T-helper 2 cell (primary cell): ENCODE measurements at regions not wholly inside any gene's neighbourhood (a gene's known extent, or its start where the extent isn't known, plus 50 kb on each side); places are given as distances from the start of the nearest gene placed in this dataset.

Source experiments
- DNase-seq, 5 experiments: peaks; one replicate each; pipeline versions ENCODE4 v3.0.0 to v3.0.0-alpha.2; 2012 to 2022

DNA sequence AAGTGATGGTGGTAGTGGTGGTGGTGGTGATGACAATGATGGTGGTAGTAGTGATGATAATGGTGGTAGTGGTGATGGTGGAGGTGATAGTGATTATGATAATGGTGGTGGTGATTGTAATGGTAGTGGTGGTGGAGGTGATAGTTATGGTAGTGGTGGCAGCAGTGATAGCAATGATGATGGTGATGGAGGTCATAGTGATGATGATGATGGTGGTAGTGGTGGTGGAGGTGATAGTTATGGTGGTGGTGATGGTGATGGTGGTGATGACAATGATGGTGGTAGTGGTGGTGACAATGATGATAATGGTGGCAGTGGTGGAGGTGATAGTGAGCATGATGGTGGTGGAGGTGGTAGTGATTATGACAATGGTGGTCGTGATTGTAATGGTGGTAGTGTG lies 191.7 kb upstream of the RNF32 start:
- DNase-seq, result no peak

DNA sequence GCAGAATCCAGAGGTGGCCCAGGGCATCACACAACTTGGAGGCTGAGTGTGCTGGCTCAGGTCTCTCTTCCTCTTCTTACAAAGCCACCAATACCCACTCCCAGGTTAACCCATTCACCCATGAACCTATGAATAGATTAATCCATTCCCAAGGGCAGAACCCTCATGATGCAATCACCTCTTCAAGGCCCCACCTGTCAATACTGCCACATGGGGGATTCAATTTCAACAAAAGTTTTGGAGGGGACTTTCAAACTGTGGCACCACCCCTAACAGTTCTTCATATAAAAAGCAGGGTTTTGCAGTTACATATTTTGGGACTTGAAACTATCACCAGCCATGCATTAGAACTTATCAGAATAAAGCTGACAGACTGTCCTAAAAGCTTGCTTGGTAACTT lies 193.6 kb upstream of the RNF32 start:
- DNase-seq, result no peak

GRCh38 chr7:156445997-156446761 lies 194.4 kb upstream of the RNF32 start:
- no peak for DNase-seq

DNA sequence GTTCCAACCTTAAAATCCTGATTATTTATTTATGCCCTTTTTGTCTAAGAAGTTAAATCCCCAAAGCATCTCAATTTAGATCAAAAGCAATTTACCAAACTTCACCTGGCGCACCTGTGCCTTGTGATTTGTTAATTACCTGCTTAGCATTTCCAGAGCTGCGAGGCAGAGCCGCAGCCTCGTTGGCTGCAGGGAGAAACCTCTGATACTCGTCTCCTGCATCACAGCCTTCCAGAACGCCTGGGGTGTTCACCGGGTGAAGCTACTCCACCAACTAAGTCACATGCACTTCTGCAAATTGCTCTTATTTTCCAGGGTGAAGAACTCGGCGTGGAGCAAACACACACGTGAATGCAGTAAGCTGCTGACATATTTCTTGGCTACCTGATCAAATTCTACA lies 198.1 kb upstream of the RNF32 start:
- no peak for DNase-seq

GRCh38 chr7:156440456-156440855 lies 200.1 kb upstream of the RNF32 start:
- no peak for DNase-seq

DNA sequence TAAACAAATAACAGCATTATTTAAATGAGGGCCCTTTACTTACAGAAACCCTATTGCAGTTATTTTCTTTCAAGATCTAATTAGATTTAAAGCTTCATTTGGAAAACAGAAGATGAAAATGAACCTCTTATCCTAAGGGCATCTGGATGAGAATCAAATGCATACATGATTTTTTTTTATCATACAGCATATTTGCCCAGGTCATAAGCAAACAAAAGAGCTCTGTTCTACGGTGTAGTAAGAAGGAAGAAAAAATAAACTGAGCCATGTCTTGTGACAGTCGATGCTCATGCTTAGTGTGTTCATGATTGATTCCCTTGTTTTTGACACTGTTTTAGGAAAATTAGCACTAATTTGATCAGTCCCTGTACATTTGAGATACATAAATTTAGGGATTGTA lies 202.6 kb upstream of the RNF32 start:
- DNase-seq, result no peak

DNA sequence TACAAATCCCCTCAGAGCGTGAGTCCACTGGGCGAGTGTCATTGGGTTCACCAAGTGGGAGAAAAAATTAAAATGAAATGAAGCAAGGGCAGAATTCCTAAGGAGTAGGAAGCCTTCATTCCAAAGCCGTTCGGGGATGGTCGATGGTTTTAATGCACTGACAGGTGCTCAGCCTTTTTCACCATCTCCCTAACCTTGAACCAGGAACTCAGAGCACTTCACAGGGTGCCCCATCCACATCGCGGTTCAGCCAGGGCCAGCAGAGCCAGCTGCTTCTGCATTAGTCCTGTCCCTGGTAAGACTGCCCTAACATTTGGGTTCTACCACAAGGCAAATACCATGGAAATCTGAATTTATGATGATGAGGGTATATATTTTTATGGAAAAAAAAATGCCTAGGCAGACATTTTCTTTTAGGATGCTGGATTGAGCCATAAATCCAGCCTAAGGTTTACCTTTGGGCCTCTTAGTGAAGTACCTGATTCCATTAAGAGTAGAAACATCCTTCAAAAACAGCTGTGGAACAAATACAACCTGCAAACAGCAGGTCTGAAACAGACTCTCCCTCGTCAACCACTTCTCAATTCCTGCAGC lies 203.5 kb upstream of the RNF32 start:
- no peak for DNase-seq

DNA sequence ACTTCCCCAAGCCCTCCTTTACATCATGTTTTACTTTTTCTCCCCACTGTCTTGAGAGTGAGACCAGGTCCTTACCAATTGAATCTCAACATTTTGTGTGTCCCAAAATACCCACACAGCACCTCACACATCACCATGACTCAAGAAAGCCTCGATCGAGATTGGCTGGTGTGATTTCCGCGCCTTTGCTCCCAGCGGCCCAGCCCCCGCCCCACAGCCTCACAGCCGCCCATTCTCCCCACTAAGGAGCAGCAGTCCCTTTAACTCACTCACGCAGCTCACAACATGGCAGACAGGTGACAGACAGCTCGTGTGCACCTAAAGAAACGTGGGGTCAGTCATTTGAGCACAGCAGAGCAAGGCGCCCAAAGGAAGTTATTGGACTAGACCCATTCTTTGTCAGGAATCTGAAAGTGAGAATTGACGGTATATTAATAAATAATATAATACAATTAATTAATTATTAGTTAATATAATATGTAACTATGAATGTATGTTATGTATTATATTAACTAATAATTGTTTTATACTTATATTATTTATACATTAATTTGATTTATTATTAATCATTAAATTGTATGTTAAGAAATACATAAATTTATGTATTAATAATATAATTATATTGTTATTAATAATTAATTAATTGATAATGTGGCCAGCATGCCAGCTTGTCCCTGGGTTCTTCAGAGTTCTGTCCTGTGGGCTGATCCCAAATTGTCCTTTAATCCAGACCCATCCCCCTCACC lies 204.9 kb upstream of the RNF32 start:
- no peak for DNase-seq

DNA sequence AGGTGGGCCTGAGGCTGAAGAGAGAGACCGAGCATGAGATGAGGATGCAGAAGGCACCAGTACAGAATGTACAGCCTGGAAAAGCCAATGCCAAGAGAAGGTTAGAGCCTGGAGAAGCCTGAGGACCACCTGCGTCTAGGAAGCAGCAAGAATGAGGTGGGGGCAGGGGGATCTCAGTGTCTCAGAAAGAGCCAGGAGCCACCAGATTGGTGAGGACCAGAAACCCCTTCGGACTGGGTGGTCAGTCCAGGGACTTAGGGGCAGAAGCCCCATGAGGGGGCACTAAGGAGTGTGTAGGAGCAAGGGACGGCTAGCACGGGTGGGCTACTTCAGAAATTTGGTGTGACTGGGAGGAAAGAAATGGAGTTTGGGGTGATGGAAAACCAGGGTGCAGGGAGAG lies 205.9 kb upstream of the RNF32 start:
- no peak for DNase-seq

DNA sequence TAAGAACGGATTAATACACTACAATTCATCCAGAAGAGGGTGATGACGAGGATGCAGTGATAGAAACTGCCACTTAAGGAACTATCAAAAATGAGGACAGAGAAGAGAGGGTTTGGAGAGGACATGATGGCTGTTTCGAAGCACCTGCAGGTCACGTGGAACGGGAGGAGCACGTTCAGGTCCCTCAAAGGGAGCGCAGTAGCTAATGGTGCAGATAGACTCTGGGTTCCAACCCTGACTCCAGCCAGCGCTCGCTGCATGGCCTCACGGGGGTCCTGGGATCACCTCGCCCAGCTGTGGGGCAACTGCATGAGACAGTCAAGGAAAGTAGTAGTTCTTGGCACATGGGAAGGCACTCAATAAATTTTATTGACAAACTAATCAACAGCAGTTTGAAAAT lies 208.6 kb upstream of the RNF32 start:
- DNase-seq, result no peak

- no peak for DNase-seq
These were observed 210.5 kb upstream of the RNF32 start for GRCh38 chr7:156430109-156430508.

DNA sequence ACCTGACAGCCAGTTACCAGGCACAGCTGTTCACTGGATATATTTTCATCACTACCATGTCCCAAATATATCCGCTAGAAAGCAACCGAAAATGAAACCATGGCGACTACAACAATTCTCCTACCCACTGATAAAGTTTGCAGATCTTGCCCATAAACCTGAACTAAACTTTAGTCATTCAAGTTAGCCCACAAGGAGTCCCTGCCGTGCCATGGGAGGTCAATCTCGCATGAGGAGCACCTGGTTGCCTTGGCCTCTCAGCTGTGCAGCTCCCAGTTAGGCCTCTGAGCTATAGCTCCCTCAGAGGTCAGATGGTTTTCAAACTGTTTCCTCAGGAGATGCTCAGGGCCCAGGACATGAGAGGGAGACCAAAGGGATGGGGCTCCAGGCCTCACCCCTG lies 211.1 kb upstream of the RNF32 start:
- no peak for DNase-seq

DNA sequence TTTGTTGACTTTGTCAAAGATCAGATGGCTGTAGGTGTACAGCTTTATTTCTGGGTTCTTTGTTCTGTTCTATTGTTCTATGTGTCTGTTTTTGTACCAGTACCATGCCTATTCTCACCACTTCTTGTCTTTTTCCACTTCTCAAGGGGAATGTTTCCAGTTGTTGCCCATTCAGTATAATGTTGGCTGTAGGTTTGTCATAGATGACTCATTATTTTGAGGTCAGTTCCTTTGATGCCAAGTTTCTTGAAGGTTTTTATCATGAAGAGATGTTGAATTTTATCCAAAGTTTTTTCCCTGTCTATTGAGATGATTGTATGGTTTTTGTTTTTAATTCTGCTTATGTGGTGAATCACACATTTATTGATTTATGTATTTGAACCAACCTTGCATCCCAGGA lies 216.7 kb upstream of the RNF32 start:
- no peak for DNase-seq

- DNase-seq, result no peak
These were observed 220.1 kb upstream of the RNF32 start for GRCh38 chr7:156420496-156420895.

GRCh38 chr7:156419782-156420181 lies 220.8 kb upstream of the RNF32 start:
- no peak for DNase-seq

GRCh38 chr7:156402255-156402654 lies 238.3 kb upstream of the RNF32 start:
- DNase-seq, result no peak

DNA sequence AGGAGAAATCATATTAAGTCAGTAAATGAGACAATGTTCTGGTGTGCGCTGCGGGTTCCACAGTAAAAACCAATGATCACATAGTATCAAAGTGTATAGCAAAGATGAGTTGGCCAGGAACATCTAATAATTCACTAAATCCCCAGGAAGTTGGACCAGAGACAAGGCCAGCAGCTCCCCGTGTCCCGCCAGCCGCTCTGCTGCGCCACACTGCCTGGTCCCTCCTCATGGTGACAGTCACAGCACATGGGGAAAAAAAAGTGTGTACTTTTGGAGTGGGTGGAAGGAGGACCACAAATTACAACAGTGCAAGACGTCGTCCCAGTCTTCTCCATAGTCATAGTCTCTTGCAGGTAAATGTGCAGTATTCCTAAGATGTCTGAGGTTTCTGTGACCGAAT lies 239.0 kb upstream of the RNF32 start:
- DNase-seq, result no peak

DNA sequence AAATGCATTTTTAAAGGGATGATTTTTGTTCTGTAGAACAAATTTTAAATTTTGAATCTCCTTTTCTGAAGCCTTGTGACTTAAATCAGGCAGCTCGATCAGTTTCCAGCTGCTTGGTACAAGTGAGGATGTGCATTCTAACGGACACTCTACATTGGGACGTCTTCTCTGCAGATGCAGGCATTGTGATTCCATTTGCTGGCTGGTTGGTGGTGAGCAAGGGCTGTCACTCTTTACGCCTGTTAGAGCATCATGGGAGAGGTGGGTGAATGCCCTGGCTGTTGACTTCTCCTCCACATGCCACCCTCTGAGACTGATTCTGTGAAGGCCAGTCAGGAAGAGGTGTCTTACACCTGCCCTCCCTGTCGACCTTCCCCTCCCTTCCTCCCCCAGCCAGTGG lies 240.5 kb upstream of the RNF32 start:
- DNase-seq, result no peak

DNA sequence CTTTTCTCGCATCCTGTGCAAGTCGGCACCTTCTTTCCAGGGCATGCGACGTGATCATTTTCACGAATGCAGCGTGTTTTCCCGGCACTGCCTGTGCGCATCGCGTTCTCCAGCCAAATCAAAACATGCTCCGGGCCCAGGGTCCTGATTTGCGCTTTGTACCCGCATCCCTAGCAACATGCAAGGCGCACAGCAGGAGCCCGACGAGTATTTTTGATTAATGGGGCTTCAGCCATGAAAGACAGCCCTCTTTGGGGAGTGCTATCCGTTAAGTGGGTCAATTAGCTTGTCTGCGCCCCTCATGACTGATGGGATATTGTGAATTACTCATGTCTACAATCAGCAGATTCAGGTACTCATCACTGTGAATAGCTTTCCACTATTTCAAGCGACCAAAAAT lies 243.3 kb upstream of the RNF32 start:
- DNase-seq, result no peak

DNA sequence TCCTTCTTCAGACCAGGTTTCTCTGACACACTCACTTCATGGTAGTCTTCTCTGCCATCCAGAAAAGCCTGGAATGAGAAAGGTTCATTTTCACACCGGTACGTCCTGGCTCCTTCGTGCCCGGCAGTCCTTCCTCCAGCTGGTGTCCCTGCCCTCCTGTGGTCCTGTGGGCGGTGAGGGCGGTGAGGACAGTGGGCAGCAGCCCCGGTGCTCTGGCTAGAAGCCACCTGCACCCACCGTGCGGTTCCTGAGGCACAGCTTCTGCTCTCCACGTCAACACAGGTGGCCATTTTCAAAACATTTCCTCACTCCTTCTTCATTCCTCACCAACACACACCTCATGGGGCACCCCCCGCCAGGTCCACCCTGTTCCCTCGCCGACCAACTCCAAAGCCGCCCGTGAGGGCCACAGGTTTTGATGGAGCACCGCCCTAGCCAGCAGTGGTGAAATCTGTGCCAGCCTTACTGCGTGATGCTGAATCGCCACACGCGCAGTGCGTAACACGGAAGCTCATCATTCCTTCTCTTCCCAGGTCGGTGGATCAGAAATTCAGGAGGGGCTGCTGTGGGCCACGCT lies 251.4 kb upstream of the RNF32 start:
- no peak for DNase-seq

DNA sequence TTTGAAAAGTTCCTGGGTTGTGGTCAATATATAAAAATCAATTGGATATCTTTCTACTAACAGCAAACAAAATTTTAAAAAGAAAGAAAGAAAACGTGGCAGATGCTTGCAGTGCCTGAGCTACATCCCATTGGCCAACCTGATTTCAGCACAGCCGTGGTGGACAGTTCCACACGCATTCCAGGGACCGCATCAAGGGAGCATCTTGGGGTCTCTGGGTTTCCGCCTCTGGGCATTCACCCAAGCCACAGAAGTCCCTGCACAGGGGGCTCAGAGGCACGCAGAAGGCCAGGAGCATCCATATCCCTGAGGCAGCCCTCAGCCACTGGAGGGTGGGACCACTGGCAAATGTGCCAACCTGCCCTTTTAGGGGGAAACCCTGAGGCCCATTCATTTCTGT lies 254.5 kb upstream of the RNF32 start:
- DNase-seq, result no peak

DNA sequence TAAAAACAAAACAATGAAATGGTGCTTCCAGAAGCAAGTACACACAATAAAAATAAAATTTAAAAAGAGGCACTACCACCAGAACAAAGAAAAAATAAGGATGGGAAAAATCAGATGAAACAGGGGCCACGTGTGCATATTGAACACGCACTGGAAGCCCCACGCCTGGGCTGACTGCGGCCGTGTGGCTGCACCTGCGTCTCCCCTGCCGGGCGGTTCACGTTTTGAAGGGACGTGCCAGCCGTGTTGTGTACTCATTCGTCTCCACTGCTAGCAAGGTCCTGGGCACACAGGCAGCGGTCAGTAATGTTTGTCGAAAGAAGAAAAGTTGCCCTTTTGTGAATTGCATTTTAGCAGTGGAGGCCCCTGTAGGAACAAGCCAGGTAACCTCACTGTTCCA lies 255.9 kb upstream of the RNF32 start:
- DNase-seq, result no peak

DNA sequence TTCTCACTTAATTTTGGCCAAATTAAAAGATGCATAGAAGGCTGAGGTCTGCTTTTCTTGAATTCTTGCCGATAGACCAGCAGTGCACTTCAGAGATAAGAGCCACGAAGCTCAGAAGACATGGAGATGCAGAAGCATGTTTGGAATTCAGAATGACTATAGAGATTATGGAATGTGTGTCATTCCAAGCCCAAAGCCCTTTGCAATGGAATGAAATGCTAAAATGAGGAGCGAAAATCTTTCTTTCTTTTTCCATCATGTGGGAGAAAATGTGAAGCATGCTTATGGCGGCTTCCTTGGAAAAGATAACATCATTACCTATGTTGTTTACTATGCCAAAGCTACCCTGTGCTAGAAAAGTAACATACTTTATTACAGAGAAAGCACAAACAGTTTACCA lies 257.0 kb upstream of the RNF32 start:
- no peak for DNase-seq

DNA sequence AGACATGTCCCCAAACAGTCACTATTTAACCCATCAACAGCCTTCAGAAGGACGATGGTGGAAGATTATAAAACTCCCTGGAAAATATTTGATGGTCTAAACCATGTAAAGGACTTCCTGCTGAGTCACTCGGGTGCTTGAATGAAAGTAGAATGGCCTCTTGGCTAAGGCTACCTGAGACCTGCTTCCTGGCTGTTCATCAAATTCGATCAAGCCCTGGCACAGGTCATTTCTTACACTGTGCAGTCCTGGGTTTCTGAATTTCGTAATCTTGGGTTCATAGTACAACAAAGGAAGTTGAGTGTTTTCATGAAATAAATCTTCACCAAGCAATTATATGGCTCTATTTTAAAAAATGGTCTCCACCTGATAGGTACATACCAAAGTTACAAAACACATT lies 260.3 kb upstream of the RNF32 start:
- no peak for DNase-seq
